B cell (primary cell): ENCODE measurements at regions not wholly inside any gene's neighbourhood (a gene's known extent, or its start where the extent isn't known, plus 50 kb on each side); places are given as distances from the start of the nearest gene placed in this dataset.
"Not testable (repeated sequence)": the region's sequence is repeated elsewhere in the genome, so short reads cannot be mapped to it uniquely, and the experiment has no call there.

Experiments used
- ATAC-seq: fragments of 200-7000 bp; cut with Tn5 transposase; one replicate; pipeline ENCODE4 v1.10.0; 2021; ENCODE audit warnings: low read depth, mild to moderate bottlenecking, moderate number of reproducible peaks, moderate library complexity
- CTCF ChIA-PET: fragments of 350-600 bp; sonication (Branson Sonifier 250); formaldehyde crosslinking; loops from one replicate; lab custom pipeline; 2021; ENCODE audit warnings: antibody characterized with exemption, inconsistent platforms; lab: Charles Lee
- POLR2A ChIA-PET: fragments of 350-600 bp; sonication (Branson Sonifier 250); formaldehyde crosslinking; loops from one replicate; lab custom pipeline; 2021; ENCODE audit warnings: antibody characterized with exemption; lab: Charles Lee
- DNase-seq: peaks from one replicate; pipeline ENCODE4 v3.0.0; 2013
- H2AFZ ChIP-seq: 2 replicates; pipeline ENCODE4 v1.6.1; 2012; ENCODE audit warnings: mild to moderate bottlenecking, low read depth, low read length; ENCODE audit not compliant: insufficient read depth, poor library complexity, severe bottlenecking
- H3K27ac ChIP-seq, 2 donors: 1 replicate in 1 of 2; 2 replicates in 1 of 2; pipeline ENCODE4 v1.5.1; 2012 to 2013; ENCODE audit warnings: low read length in 2 of 2, mild to moderate bottlenecking in 2 of 2, moderate library complexity in 1 of 2
- H3K27me3 ChIP-seq, 4 experiments: fragments of 200-600 bp in 1 of 4; sonication (generic) in 1 of 4; replicated peaks in 1 of 4; 1 replicate in 2 of 4; 2 replicates in 2 of 4; pipeline versions ENCODE4 v1.6.1 to v1.7.0; 2013 to 2016; ENCODE audit warnings: low read length in 3 of 4, mild to moderate bottlenecking in 2 of 4, mixed read lengths in 1 of 4, moderate library complexity in 1 of 4; ENCODE audit not compliant: insufficient read depth in 4 of 4, control insufficient read depth in 3 of 4; ENCODE audit errors: control extremely low read depth in 1 of 4
- H3K36me3 ChIP-seq, 2 experiments: replicated peaks in 1 of 2; 1 replicate in 1 of 2; 2 replicates in 1 of 2; pipeline versions ENCODE4 v1.6.1 to v1.7.1; 2013; ENCODE audit warnings: low read length in 1 of 2; ENCODE audit not compliant: insufficient read depth in 2 of 2, control insufficient read depth in 1 of 2; ENCODE audit errors: control extremely low read depth in 1 of 2, extremely low read depth in 1 of 2
- H3K4me1 ChIP-seq, 2 donors: fragments of 200-600 bp in 1 of 2; sonication (generic) in 1 of 2; 1 replicate in 1 of 2; 2 replicates in 1 of 2; pipeline versions ENCODE4 v1.5.1 to v1.6.1; 2013 to 2017; ENCODE audit warnings: low read length in 2 of 2; ENCODE audit not compliant: control insufficient read depth in 2 of 2, insufficient read depth in 2 of 2
- H3K4me2 ChIP-seq: replicated peaks from 2 replicates; pipeline ENCODE3; 2012; ENCODE audit warnings: mild to moderate bottlenecking, low read depth, low read length; ENCODE audit not compliant: poor library complexity, severe bottlenecking
- H3K4me3 ChIP-seq, 5 experiments: fragments of 200-600 bp in 1 of 5; sonication (generic) in 1 of 5; 1 replicate in 3 of 5; 2 replicates in 2 of 5; pipeline versions ENCODE4 v1.5.1 to v1.7.0; 2011 to 2016; ENCODE audit warnings: low read length in 4 of 5, mild to moderate bottlenecking in 4 of 5, low read depth in 2 of 5, control low read depth in 1 of 5, moderate library complexity in 1 of 5; ENCODE audit not compliant: insufficient read depth in 1 of 5; ENCODE audit errors: control extremely low read depth in 1 of 5, extremely low read depth in 1 of 5
- H3K79me2 ChIP-seq: fragments of 200-600 bp; sonication (generic); one replicate; pipeline ENCODE4 v1.6.0; 2016; ENCODE audit warnings: low read length; ENCODE audit not compliant: control insufficient read depth, insufficient read depth
- H3K9ac ChIP-seq: fragments of 200-600 bp; sonication (generic); 2 replicates; pipeline ENCODE4 v1.6.1; 2017; ENCODE audit warnings: mild to moderate bottlenecking, low read length, moderate library complexity
- H3K9me3 ChIP-seq, 3 donors: one replicate each; pipeline versions ENCODE4 v1.6.1 to v1.7.1; 2013; ENCODE audit warnings: low read length in 2 of 3; ENCODE audit not compliant: control insufficient read depth in 2 of 3, insufficient read depth in 1 of 3; ENCODE audit errors: control extremely low read depth in 1 of 3
- H4K20me1 ChIP-seq: 2 replicates; pipeline ENCODE4 v1.6.0; 2012; ENCODE audit warnings: mild to moderate bottlenecking, low read length; ENCODE audit not compliant: insufficient read depth, control insufficient read depth, poor library complexity, severe bottlenecking
- H3K27ac Mint-ChIP-seq: one replicate; pipeline ENCODE4 v1.8.0; 2021; ENCODE audit warnings: mixed read lengths
- H3K27me3 Mint-ChIP-seq: one replicate; pipeline ENCODE4 v1.8.0; 2021; ENCODE audit warnings: mixed read lengths
- H3K4me1 Mint-ChIP-seq: one replicate; pipeline ENCODE4 v1.8.0; 2021; ENCODE audit warnings: mixed read lengths
- H3K4me3 Mint-ChIP-seq: one replicate; pipeline ENCODE4 v1.8.0; 2021; ENCODE audit warnings: mixed read lengths
- H3K9me3 Mint-ChIP-seq: one replicate; pipeline ENCODE4 v1.8.0; 2022; ENCODE audit warnings: mixed read lengths; ENCODE audit not compliant: insufficient read depth
- WGBS: methylation state at CpG from one replicate; pipeline ENCODE4 v1.1.5; 2013; ENCODE audit warnings: missing lambda C conversion rate; ENCODE audit not compliant: insufficient coverage; 5-methylcytosine and 5-hydroxymethylcytosine counted together
- intact Hi-C: fragments of 100-400 bp; cut with micrococcal nuclease; formaldehyde crosslinking; loops from one replicate; pipeline ENCODE4 v1.10.0; 2022

GRCh38 chr9:61856858-61857453 is 667.1 kb downstream of the SPATA31A7 start:
- H3K27me3 Mint-ChIP-seq, H3K27me3 ChIP-seq, POLR2A ChIA-PET, H3K27ac ChIP-seq, H3K79me2 ChIP-seq, ATAC-seq, H4K20me1 ChIP-seq, CTCF ChIA-PET, H3K4me3 ChIP-seq, H2AFZ ChIP-seq, H3K4me1 ChIP-seq, H3K9me3 Mint-ChIP-seq, H3K4me2 ChIP-seq, H3K27ac Mint-ChIP-seq, H3K36me3 ChIP-seq, intact Hi-C loops, H3K4me1 Mint-ChIP-seq, H3K9me3 ChIP-seq, H3K9ac ChIP-seq, DNase-seq: not testable (repeated sequence)
- no CpG with 5 or more reads among the region's 28 CpGs for WGBS
- H3K4me3 Mint-ChIP-seq, result peak overlapping the region; percentile 41

GRCh38 chr9:61857709-61858351 is 668.0 kb downstream of the SPATA31A7 start:
- H3K4me3 Mint-ChIP-seq, H3K9me3 Mint-ChIP-seq, H3K9me3 ChIP-seq, H3K27ac ChIP-seq, H3K4me3 ChIP-seq, DNase-seq, H3K27me3 Mint-ChIP-seq, H3K79me2 ChIP-seq, H3K4me1 Mint-ChIP-seq, H2AFZ ChIP-seq, H3K27ac Mint-ChIP-seq, H3K9ac ChIP-seq, intact Hi-C loops, H3K36me3 ChIP-seq, H3K4me1 ChIP-seq, POLR2A ChIA-PET, H3K4me2 ChIP-seq, H3K27me3 ChIP-seq, CTCF ChIA-PET, H4K20me1 ChIP-seq: not testable (repeated sequence)
- WGBS, result no CpG with 5 or more reads among the region's 42 CpGs
- ATAC-seq, result peak; percentile 78

GRCh38 chr9:61862431-61862971 is 672.7 kb downstream of the SPATA31A7 start:
- WGBS, result no CpG with 5 or more reads among the region's 29 CpGs
- H3K27ac ChIP-seq, ATAC-seq, H3K27ac Mint-ChIP-seq, H4K20me1 ChIP-seq, H3K27me3 Mint-ChIP-seq, H3K4me1 ChIP-seq, H2AFZ ChIP-seq, POLR2A ChIA-PET, intact Hi-C loops, H3K9me3 Mint-ChIP-seq, CTCF ChIA-PET, DNase-seq, H3K79me2 ChIP-seq, H3K4me3 Mint-ChIP-seq, H3K9ac ChIP-seq, H3K9me3 ChIP-seq, H3K4me3 ChIP-seq, H3K27me3 ChIP-seq, H3K36me3 ChIP-seq, H3K4me2 ChIP-seq, H3K4me1 Mint-ChIP-seq: not testable (repeated sequence)

GRCh38 chr9:61864463-61864862 is 674.6 kb downstream of the SPATA31A7 start:
- H3K27me3 ChIP-seq, DNase-seq, H3K9me3 Mint-ChIP-seq, H3K4me3 Mint-ChIP-seq, H2AFZ ChIP-seq, intact Hi-C loops, POLR2A ChIA-PET, H3K9me3 ChIP-seq, H4K20me1 ChIP-seq, H3K79me2 ChIP-seq, H3K4me1 ChIP-seq, H3K4me3 ChIP-seq, H3K27ac ChIP-seq, H3K9ac ChIP-seq, H3K4me2 ChIP-seq, H3K27me3 Mint-ChIP-seq, H3K27ac Mint-ChIP-seq, H3K4me1 Mint-ChIP-seq, CTCF ChIA-PET, H3K36me3 ChIP-seq, ATAC-seq: not testable (repeated sequence)
- no CpG with 5 or more reads among the region's 7 CpGs for WGBS
